ENCODE measurements at regions not wholly inside any gene's neighbourhood (a gene's known extent, or its start where the extent isn't known, plus 50 kb on each side); places are given as distances from the start of the nearest gene placed in this dataset.

GRCh38 chr20:12829170-12829569 lies 179.6 kb upstream of the SPTLC3 start:
- DNase-seq = no peak
- WGBS (ENCODE audit: insufficient coverage) = 88% methylated on average over 1 of the region's 5 CpGs
- Histone ChIP-seq H3K27ac (ENCODE audit: insufficient read depth in 1 of 2, low read depth in 1 of 2, low read length in 2 of 2, poor library complexity in 1 of 2, severe bottlenecking in 2 of 2) (no peak overlapping the region), H3K4me3 (ENCODE audit: control insufficient read depth in 1 of 7, extremely low read depth in 1 of 7, insufficient read depth in 4 of 7, low read depth in 2 of 7, low read length in 6 of 7) (no peak overlapping the region), H3K9me3 (ENCODE audit: control extremely low read depth in 1 of 5, control insufficient read depth in 4 of 5, insufficient read depth in 2 of 5, low read depth in 1 of 5, low read length in 4 of 5) (no peaks in the 10 kb centered on the region), H3K36me3 (ENCODE audit: control insufficient read depth in 4 of 4, insufficient read depth in 4 of 4, low read length in 3 of 4) (no peaks in the 10 kb centered on the region), H3K27me3 (replicated peaks in 2 of 5; ENCODE audit: control insufficient read depth in 4 of 5, insufficient read depth in 5 of 5, low read length in 4 of 5) (peaks cover 0 to 2% (median 0%) of the 10 kb centered on the region in 5 experiments), H3K4me1 (ENCODE audit: control extremely low read depth in 1 of 4, control insufficient read depth in 4 of 4, insufficient read depth in 4 of 4, low read length in 3 of 4) (no peaks in the 10 kb centered on the region)
- POLR2A ChIA-PET = interaction anchor here (0.7 kb wide), 1 partner anchor 244 kb away, joined by 3 read pairs; no protein-coding TSS in a partner anchor
- CTCF ChIA-PET = no interaction called here

GRCh38 chr20:12833861-12834260 lies 174.9 kb upstream of the SPTLC3 start:
- Histone ChIP-seq H3K4me3 (ENCODE audit: control insufficient read depth in 1 of 7, extremely low read depth in 1 of 7, insufficient read depth in 4 of 7, low read depth in 2 of 7, low read length in 6 of 7) (no peak overlapping the region), H3K27me3 (replicated peaks in 2 of 5; ENCODE audit: control insufficient read depth in 4 of 5, insufficient read depth in 5 of 5, low read length in 4 of 5) (no peaks in the 10 kb centered on the region), H3K36me3 (ENCODE audit: control insufficient read depth in 4 of 4, insufficient read depth in 4 of 4, low read length in 3 of 4) (no peaks in the 10 kb centered on the region), H3K4me1 (ENCODE audit: control extremely low read depth in 1 of 4, control insufficient read depth in 4 of 4, insufficient read depth in 4 of 4, low read length in 3 of 4) (no peaks in the 10 kb centered on the region), H3K27ac (ENCODE audit: insufficient read depth in 1 of 2, low read depth in 1 of 2, low read length in 2 of 2, poor library complexity in 1 of 2, severe bottlenecking in 2 of 2) (no peak overlapping the region), H3K9me3 (ENCODE audit: control extremely low read depth in 1 of 5, control insufficient read depth in 4 of 5, insufficient read depth in 2 of 5, low read depth in 1 of 5, low read length in 4 of 5) (no peaks in the 10 kb centered on the region)
- ChIA-PET CTCF (interaction anchor here (1.3 kb wide), 1 partner anchor 19 kb away, joined by 4 read pairs; no protein-coding TSS in a partner anchor), POLR2A (no interaction called here)
- DNase-seq = no peak
- 80% methylated on average over 1 of the region's 1 CpG for WGBS (ENCODE audit: insufficient coverage)

- ChIA-PET CTCF (interaction anchor here (0.7 kb wide), 1 partner anchor 1166 kb away, joined by 3 read pairs; no protein-coding TSS in a partner anchor), POLR2A (no interaction called here)
- H3K36me3 ChIP-seq (ENCODE audit: control insufficient read depth in 4 of 4, insufficient read depth in 4 of 4, low read length in 3 of 4) = no peaks in the 10 kb centered on the region
- H3K4me3 ChIP-seq (ENCODE audit: control insufficient read depth in 1 of 7, extremely low read depth in 1 of 7, insufficient read depth in 4 of 7, low read depth in 2 of 7, low read length in 6 of 7) = no peak overlapping the region
- H3K27ac ChIP-seq (ENCODE audit: insufficient read depth in 1 of 2, low read depth in 1 of 2, low read length in 2 of 2, poor library complexity in 1 of 2, severe bottlenecking in 2 of 2) = no peak overlapping the region
- no peaks in the 10 kb centered on the region for H3K4me1 ChIP-seq (ENCODE audit: control extremely low read depth in 1 of 4, control insufficient read depth in 4 of 4, insufficient read depth in 4 of 4, low read length in 3 of 4)
- no peaks in the 10 kb centered on the region for H3K9me3 ChIP-seq (ENCODE audit: control extremely low read depth in 1 of 5, control insufficient read depth in 4 of 5, insufficient read depth in 2 of 5, low read depth in 1 of 5, low read length in 4 of 5)
- H3K27me3 ChIP-seq (replicated peaks in 2 of 5; ENCODE audit: control insufficient read depth in 4 of 5, insufficient read depth in 5 of 5, low read length in 4 of 5) = peaks cover 0 to 1% (median 0%) of the 10 kb centered on the region in 5 experiments
- DNase-seq = no peak
- no CpG with 5 or more reads among the region's 1 CpG for WGBS (ENCODE audit: insufficient coverage)
These were observed 172.8 kb upstream of the SPTLC3 start for GRCh38 chr20:12835999-12836398.

- Histone ChIP-seq H3K4me3 (ENCODE audit: control insufficient read depth in 1 of 7, extremely low read depth in 1 of 7, insufficient read depth in 4 of 7, low read depth in 2 of 7, low read length in 6 of 7) (no peak overlapping the region), H3K36me3 (ENCODE audit: control insufficient read depth in 4 of 4, insufficient read depth in 4 of 4, low read length in 3 of 4) (no peaks in the 10 kb centered on the region), H3K27ac (ENCODE audit: insufficient read depth in 1 of 2, low read depth in 1 of 2, low read length in 2 of 2, poor library complexity in 1 of 2, severe bottlenecking in 2 of 2) (no peak overlapping the region), H3K4me1 (ENCODE audit: control extremely low read depth in 1 of 4, control insufficient read depth in 4 of 4, insufficient read depth in 4 of 4, low read length in 3 of 4) (no peaks in the 10 kb centered on the region), H3K9me3 (ENCODE audit: control extremely low read depth in 1 of 5, control insufficient read depth in 4 of 5, insufficient read depth in 2 of 5, low read depth in 1 of 5, low read length in 4 of 5) (no peaks in the 10 kb centered on the region), H3K27me3 (replicated peaks in 2 of 5; ENCODE audit: control insufficient read depth in 4 of 5, insufficient read depth in 5 of 5, low read length in 4 of 5) (peaks cover 0 to 1% (median 0%) of the 10 kb centered on the region in 5 experiments)
- ChIA-PET CTCF (no interaction called here), POLR2A (no interaction called here)
- WGBS (ENCODE audit: insufficient coverage) = 100% methylated on average over 1 of the region's 2 CpGs
- no peak for DNase-seq
These were observed 171.1 kb upstream of the SPTLC3 start for GRCh38 chr20:12837646-12838045.

- WGBS (ENCODE audit: insufficient coverage) = 77% methylated on average over 3 of the region's 3 CpGs
- POLR2A ChIA-PET = no interaction called here
- Histone ChIP-seq H3K4me3 (ENCODE audit: control insufficient read depth in 1 of 7, extremely low read depth in 1 of 7, insufficient read depth in 4 of 7, low read depth in 2 of 7, low read length in 6 of 7) (no peak overlapping the region), H3K27me3 (replicated peaks in 2 of 5; ENCODE audit: control insufficient read depth in 4 of 5, insufficient read depth in 5 of 5, low read length in 4 of 5) (peaks cover 0 to 1% (median 0%) of the 10 kb centered on the region in 5 experiments), H3K36me3 (ENCODE audit: control insufficient read depth in 4 of 4, insufficient read depth in 4 of 4, low read length in 3 of 4) (no peaks in the 10 kb centered on the region), H3K9me3 (ENCODE audit: control extremely low read depth in 1 of 5, control insufficient read depth in 4 of 5, insufficient read depth in 2 of 5, low read depth in 1 of 5, low read length in 4 of 5) (no peaks in the 10 kb centered on the region), H3K27ac (ENCODE audit: insufficient read depth in 1 of 2, low read depth in 1 of 2, low read length in 2 of 2, poor library complexity in 1 of 2, severe bottlenecking in 2 of 2) (no peak overlapping the region), H3K4me1 (ENCODE audit: control extremely low read depth in 1 of 4, control insufficient read depth in 4 of 4, insufficient read depth in 4 of 4, low read length in 3 of 4) (no peaks in the 10 kb centered on the region)
- DNase-seq = no peak
- CTCF ChIA-PET = no interaction called here
These were observed 170.4 kb upstream of the SPTLC3 start for GRCh38 chr20:12838261-12838866.

GRCh38 chr20:12847872-12848271 lies 160.9 kb upstream of the SPTLC3 start:
- 60% methylated on average over 1 of the region's 2 CpGs for WGBS (ENCODE audit: insufficient coverage)
- no peak for DNase-seq
- POLR2A ChIA-PET = no interaction called here

GRCh38 chr20:12849225-12849910 lies 159.4 kb upstream of the SPTLC3 start:
- Histone ChIP-seq H3K36me3 (ENCODE audit: control insufficient read depth in 4 of 4, insufficient read depth in 4 of 4, low read length in 3 of 4) (no peaks in the 10 kb centered on the region), H3K9me3 (ENCODE audit: control extremely low read depth in 1 of 5, control insufficient read depth in 4 of 5, insufficient read depth in 2 of 5, low read depth in 1 of 5, low read length in 4 of 5) (no peaks in the 10 kb centered on the region), H3K4me1 (ENCODE audit: control extremely low read depth in 1 of 4, control insufficient read depth in 4 of 4, insufficient read depth in 4 of 4, low read length in 3 of 4) (no peaks in the 10 kb centered on the region), H3K27me3 (replicated peaks in 2 of 5; ENCODE audit: control insufficient read depth in 4 of 5, insufficient read depth in 5 of 5, low read length in 4 of 5) (peaks cover 0 to 3% (median 0%) of the 10 kb centered on the region in 5 experiments), H3K27ac (ENCODE audit: insufficient read depth in 1 of 2, low read depth in 1 of 2, low read length in 2 of 2, poor library complexity in 1 of 2, severe bottlenecking in 2 of 2) (no peak overlapping the region), H3K4me3 (ENCODE audit: control insufficient read depth in 1 of 7, extremely low read depth in 1 of 7, insufficient read depth in 4 of 7, low read depth in 2 of 7, low read length in 6 of 7) (no peak overlapping the region)
- WGBS (ENCODE audit: insufficient coverage) = 31% methylated on average over 7 of the region's 9 CpGs
- CTCF ChIA-PET = no interaction called here
- POLR2A ChIA-PET = no interaction called here
- DNase-seq = no peak

More at GRCh38 chr20:12847872-12848271, 160.9 kb upstream of the SPTLC3 start:
- Histone ChIP-seq H3K4me1 (ENCODE audit: control extremely low read depth in 1 of 4, control insufficient read depth in 4 of 4, insufficient read depth in 4 of 4, low read length in 3 of 4) (no peaks in the 10 kb centered on the region), H3K27me3 (replicated peaks in 2 of 5; ENCODE audit: control insufficient read depth in 4 of 5, insufficient read depth in 5 of 5, low read length in 4 of 5) (peaks cover 0 to 3% (median 0%) of the 10 kb centered on the region in 5 experiments), H3K36me3 (ENCODE audit: control insufficient read depth in 4 of 4, insufficient read depth in 4 of 4, low read length in 3 of 4) (no peaks in the 10 kb centered on the region), H3K9me3 (ENCODE audit: control extremely low read depth in 1 of 5, control insufficient read depth in 4 of 5, insufficient read depth in 2 of 5, low read depth in 1 of 5, low read length in 4 of 5) (no peaks in the 10 kb centered on the region), H3K4me3 (ENCODE audit: control insufficient read depth in 1 of 7, extremely low read depth in 1 of 7, insufficient read depth in 4 of 7, low read depth in 2 of 7, low read length in 6 of 7) (no peak overlapping the region), H3K27ac (ENCODE audit: insufficient read depth in 1 of 2, low read depth in 1 of 2, low read length in 2 of 2, poor library complexity in 1 of 2, severe bottlenecking in 2 of 2) (no peak overlapping the region)
- CTCF ChIA-PET = no interaction called here
